HepG2 (cell line): ENCODE measurements at regions not wholly inside any gene's neighbourhood (a gene's known extent, or its start where the extent isn't known, plus 50 kb on each side); places are given as distances from the start of the nearest gene placed in this dataset.

Experiments used
- ATAC-seq: fragments of 200-7000 bp; cut with Tn5 transposase; 3 replicates; pipeline ENCODE4 v1.9.1; 2020; ENCODE audit warnings: mild to moderate bottlenecking, moderate library complexity
- BruUV-seq: library from RNA; stranded (reverse); fragments of 400-500 nt; replicated peaks from 2 replicates; lab custom pipeline; 2021; lab: Mats Ljungman, UMichigan
- CTCF ChIA-PET: fragments of 300-600 bp; formaldehyde crosslinking; extraction: SDS; loops from one replicate; lab custom pipeline; 2021; ENCODE audit warnings: low total read pairs, inconsistent platforms, low intra/inter-chr PET ratio; lab: Yijun Ruan, JAX
- POLR2A ChIA-PET: fragments of 350-600 bp; sonication (Branson Sonifier 250); formaldehyde crosslinking; loops from one replicate; lab custom pipeline; 2020; ENCODE audit warnings: antibody characterized with exemption, inconsistent platforms; lab: Yijun Ruan, JAX
- DNase-seq: peaks from one replicate; pipeline ENCODE4 v3.0.0-alpha.2; 2015; ENCODE audit warnings: low spot score
- FAIRE-seq: peaks from 3 replicates; lab custom pipeline; 2011; peaks lifted over from hg19 to GRCh38; lab: Jason Lieb, UNC
- H2AFZ ChIP-seq: one replicate; pipeline ENCODE4 v1.6.1; 2011; ENCODE audit warnings: low read length, inconsistent platforms
- H3K27ac ChIP-seq: fragments of 300-600 bp; 3 replicates; pipeline ENCODE4 v1.8.0; 2011; ENCODE audit warnings: mixed run types, mild to moderate bottlenecking, mixed read lengths, low read length, inconsistent platforms; ENCODE audit not compliant: insufficient read depth; ENCODE audit errors: extremely low read length
- H3K27me3 ChIP-seq, 2 experiments: fragments of 200-600 bp in 1 of 2; 2 replicates in 1 of 2; 3 replicates in 1 of 2; pipeline versions ENCODE4 v1.6.0 to v1.8.0; 2011; ENCODE audit warnings: low read length in 2 of 2, mild to moderate bottlenecking in 2 of 2, moderate library complexity in 2 of 2, inconsistent platforms in 1 of 2; ENCODE audit not compliant: insufficient read depth in 2 of 2, control insufficient read depth in 1 of 2
- H3K36me3 ChIP-seq, 2 experiments: fragments of 200-600 bp in 1 of 2; replicated peaks in 1 of 2; 2 replicates in 1 of 2; 3 replicates in 1 of 2; pipeline versions ENCODE4 v1.5.1 to v1.8.0; 2011; ENCODE audit warnings: low read length in 2 of 2, inconsistent platforms in 1 of 2; ENCODE audit not compliant: insufficient read depth in 2 of 2, control insufficient read depth in 1 of 2
- H3K4me1 ChIP-seq: 2 replicates; pipeline ENCODE4 v1.5.1; 2012; ENCODE audit warnings: low read length, inconsistent platforms; ENCODE audit not compliant: insufficient read depth
- H3K4me2 ChIP-seq: 2 replicates; pipeline ENCODE4 v1.6.0; 2011; ENCODE audit warnings: low read depth, low read length, inconsistent platforms
- H3K4me3 ChIP-seq, 3 experiments: fragments of 200-600 bp in 1 of 3; sonication (generic), shearing (Covaris generic) in 1 of 3; replicated peaks in 1 of 3; 2 replicates each; pipeline ENCODE4 v1.5.1; 2011 to 2016; ENCODE audit warnings: low read length in 3 of 3, inconsistent platforms in 2 of 3, low read depth in 2 of 3, mild to moderate bottlenecking in 2 of 3, control low read depth in 1 of 3, mixed read lengths in 1 of 3; ENCODE audit not compliant: insufficient read depth in 1 of 3
- H3K79me2 ChIP-seq: one replicate; pipeline ENCODE4 v1.6.1; 2011; ENCODE audit warnings: low read length, inconsistent platforms; ENCODE audit not compliant: insufficient read depth
- H3K9ac ChIP-seq: 2 replicates; pipeline ENCODE4 v1.6.0; 2011; ENCODE audit warnings: mild to moderate bottlenecking, low read depth, low read length, inconsistent platforms; ENCODE audit not compliant: insufficient read depth
- H3K9me3 ChIP-seq: 2 replicates; pipeline ENCODE4 v1.5.1; 2012; ENCODE audit warnings: mild to moderate bottlenecking, low read length
- H4K20me1 ChIP-seq: 2 replicates; pipeline ENCODE4 v1.6.0; 2011; ENCODE audit warnings: inconsistent platforms, mild to moderate bottlenecking, low read length, moderate library complexity; ENCODE audit not compliant: insufficient read depth
- CREM ChIP-seq, 2 experiments: sonication (generic) in 1 of 2; formaldehyde crosslinking in 1 of 2; IDR thresholded peaks; 2 replicates each; pipeline versions ENCODE4 v1.4.0 to v1.6.1; 2016 to 2020; ENCODE audit warnings: antibody characterized with exemption in 1 of 2, mild to moderate bottlenecking in 1 of 2, missing genetic modification reagents in 1 of 2
- MAFF ChIP-seq: IDR thresholded peaks from 2 replicates; pipeline ENCODE4 v1.6.1; 2011; ENCODE audit warnings: low read depth, low read length, improper control_type of control experiment
- MAFK ChIP-seq, 2 experiments: IDR thresholded peaks in 1 of 2; conservative IDR thresholded peaks in 1 of 2; 2 replicates each; pipeline ENCODE4 v1.6.1; 2011; ENCODE audit warnings: improper control_type of control experiment in 2 of 2, low read length in 2 of 2
- PHF20 ChIP-seq: sonication (generic); formaldehyde crosslinking; IDR thresholded peaks from 2 replicates; pipeline ENCODE4 v1.5.0; 2020; ENCODE audit warnings: mild to moderate bottlenecking, missing genetic modification reagents
- RFXAP ChIP-seq: sonication (generic); formaldehyde crosslinking; IDR thresholded peaks from 2 replicates; pipeline ENCODE4 v1.4.0; 2020; ENCODE audit warnings: missing genetic modification reagents, borderline replicate concordance
- WGBS: methylation state at CpG from one replicate; pipeline ENCODE4 v1.1.6; 2017; ENCODE audit warnings: low lambda C conversion rate; 5-methylcytosine and 5-hydroxymethylcytosine counted together
- in situ Hi-C: cut with HindIII; loops from 2 replicates; pipeline ENCODE4 v1.10.0; 2017; ENCODE audit warnings: low pct_unique_long_range_greater_than_20kb; ENCODE audit not compliant: extremely low pct_ligation_motif_present
- intact Hi-C: fragments of 100-400 bp; cut with micrococcal nuclease; formaldehyde crosslinking; loops from one replicate; pipeline ENCODE4 v1.10.0; 2022; ENCODE audit not compliant: unreplicated experiment
- TF ChIP-seq, protein P1 (sequence below): sonication (generic); formaldehyde crosslinking; IDR thresholded peaks from 2 replicates; pipeline ENCODE4 v1.8.0; 2022; ENCODE audit warnings: missing genetic modification reagents, mild to moderate bottlenecking, inconsistent platforms, borderline replicate concordance
- TF ChIP-seq, protein P2 (sequence below): sonication (generic); formaldehyde crosslinking; IDR thresholded peaks from 2 replicates; pipeline ENCODE4 v1.5.0; 2020; ENCODE audit warnings: mild to moderate bottlenecking, missing genetic modification reagents

DNA sequence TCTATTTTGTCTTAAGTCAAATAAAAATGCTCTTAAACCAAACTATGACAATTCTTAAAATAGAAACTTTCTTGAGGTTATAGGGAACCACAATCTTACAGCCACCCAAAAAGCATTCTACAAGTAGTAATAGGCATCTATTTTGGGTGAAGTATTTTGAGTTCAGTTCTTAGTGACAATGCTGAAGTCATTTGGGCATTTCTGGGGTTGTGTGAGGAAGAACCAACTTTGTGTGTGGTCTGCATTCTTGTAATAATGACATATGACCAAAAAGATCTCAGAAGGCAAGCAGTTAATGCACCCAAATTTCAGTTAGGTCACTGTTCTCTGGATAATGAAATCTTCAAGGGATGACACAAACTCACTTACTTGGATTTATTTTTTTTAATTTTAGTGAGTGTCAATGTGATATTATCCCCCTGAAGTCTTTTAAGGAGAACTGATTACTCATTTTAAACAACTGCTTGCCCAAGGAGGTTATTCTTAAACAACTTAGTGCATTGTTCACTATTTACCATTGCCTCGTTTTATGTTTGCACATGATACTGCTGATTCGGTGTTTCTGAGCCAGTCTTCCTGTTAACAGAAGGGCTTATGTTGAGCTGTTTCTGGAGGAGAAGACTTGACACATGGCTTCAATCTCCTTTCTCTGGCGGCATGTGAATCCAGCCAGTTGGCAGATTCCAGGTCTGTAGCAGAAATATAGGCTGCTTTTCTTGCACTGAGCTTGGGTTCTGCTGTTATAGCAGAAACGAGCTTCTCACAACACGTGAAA lies 618.9 kb downstream of the BCKDHB start:
- CTCF ChIA-PET, result no interaction called here
- Histone ChIP-seq H3K4me2 (no peak overlapping the region), H3K4me1 (no peaks in the 10 kb centered on the region), H3K9ac (no peak overlapping the region), H3K9me3 (no peaks in the 10 kb centered on the region), H2AFZ (no peak overlapping the region), H3K36me3 (no peaks in the 10 kb centered on the region), H3K27me3 (no peaks in the 10 kb centered on the region), H3K79me2 (no peaks in the 10 kb centered on the region), H4K20me1 (no peaks in the 10 kb centered on the region), H3K4me3 (no peak overlapping the region), H3K27ac (no peak overlapping the region)
- BruUV-seq, result no TSS peak
- ATAC-seq (no peak), DNase-seq (no peak), FAIRE-seq (no peak)
- intact Hi-C loops, result no loop called here
- 2% methylated on average over 5 of the region's 5 CpGs for WGBS
- POLR2A ChIA-PET, result no interaction called here
- TF ChIP-seq, protein P1, sequence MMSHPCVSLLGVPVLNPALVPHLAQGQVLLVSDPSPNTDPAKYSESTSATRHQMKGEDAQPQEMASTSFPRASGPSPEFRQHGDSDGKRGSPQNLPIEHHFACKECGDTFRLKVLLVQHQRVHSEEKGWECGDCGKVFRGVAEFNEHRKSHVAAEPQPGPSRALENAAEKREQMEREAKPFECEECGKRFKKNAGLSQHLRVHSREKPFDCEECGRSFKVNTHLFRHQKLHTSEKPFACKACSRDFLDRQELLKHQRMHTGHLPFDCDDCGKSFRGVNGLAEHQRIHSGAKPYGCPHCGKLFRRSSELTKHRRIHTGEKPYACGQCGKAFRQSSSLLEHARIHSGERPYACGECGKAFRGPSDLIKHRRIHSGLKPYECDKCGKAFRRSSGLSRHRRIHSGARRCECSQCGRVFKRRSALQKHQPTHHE, result no peak
- TF ChIP-seq CREM (IDR thresholded peaks at IDR 0.05) (no peak), CREM (CRISPR knock-in tag; IDR thresholded peaks at IDR 0.05) (no peak), RFXAP (no peak), PHF20 (no peak), MAFF (peak; percentile 34; the same call in 1 of the 2 replicates), MAFK (conservative IDR thresholded peaks at IDR 0.05 in 1 of 2, IDR thresholded peaks at IDR 0.05 in 1 of 2; ENCODE audit: low read length in 2 of 2) (peak; percentile 35 to 50; a peak in 3 of 4 replicates)
- TF ChIP-seq, protein P2, sequence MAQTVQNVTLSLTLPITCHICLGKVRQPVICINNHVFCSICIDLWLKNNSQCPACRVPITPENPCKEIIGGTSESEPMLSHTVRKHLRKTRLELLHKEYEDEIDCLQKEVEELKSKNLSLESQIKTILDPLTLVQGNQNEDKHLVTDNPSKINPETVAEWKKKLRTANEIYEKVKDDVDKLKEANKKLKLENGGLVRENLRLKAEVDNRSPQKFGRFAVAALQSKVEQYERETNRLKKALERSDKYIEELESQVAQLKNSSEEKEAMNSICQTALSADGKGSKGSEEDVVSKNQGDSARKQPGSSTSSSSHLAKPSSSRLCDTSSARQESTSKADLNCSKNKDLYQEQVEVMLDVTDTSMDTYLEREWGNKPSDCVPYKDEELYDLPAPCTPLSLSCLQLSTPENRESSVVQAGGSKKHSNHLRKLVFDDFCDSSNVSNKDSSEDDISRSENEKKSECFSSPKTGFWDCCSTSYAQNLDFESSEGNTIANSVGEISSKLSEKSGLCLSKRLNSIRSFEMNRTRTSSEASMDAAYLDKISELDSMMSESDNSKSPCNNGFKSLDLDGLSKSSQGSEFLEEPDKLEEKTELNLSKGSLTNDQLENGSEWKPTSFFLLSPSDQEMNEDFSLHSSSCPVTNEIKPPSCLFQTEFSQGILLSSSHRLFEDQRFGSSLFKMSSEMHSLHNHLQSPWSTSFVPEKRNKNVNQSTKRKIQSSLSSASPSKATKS, result no peak
- in situ Hi-C loops, result no loop called here
